Loucy (cell line): ENCODE measurements at regions not wholly inside any gene's neighbourhood (a gene's known extent, or its start where the extent isn't known, plus 50 kb on each side); places are given as distances from the start of the nearest gene placed in this dataset.

Experiments used
- H2AFZ ChIP-seq: fragments of 200-600 bp; sonication (generic); 2 replicates; pipeline ENCODE4 v1.6.0; 2016; ENCODE audit warnings: antibody characterized with exemption, mild to moderate bottlenecking, low read length, moderate library complexity
- H3F3A ChIP-seq: fragments of 200-600 bp; 2 replicates; pipeline ENCODE4 v1.6.0; 2016; ENCODE audit warnings: antibody characterized with exemption, low read depth, mild to moderate bottlenecking
- H3K27me3 ChIP-seq: fragments of 200-600 bp; sonication (generic); 2 replicates; pipeline ENCODE4 v1.6.1; 2014; ENCODE audit warnings: low read length, mild to moderate bottlenecking; ENCODE audit not compliant: insufficient read depth, poor library complexity, severe bottlenecking
- H3K36me3 ChIP-seq: fragments of 200-600 bp; sonication (generic); 2 replicates; pipeline ENCODE4 v1.6.1; 2016; ENCODE audit warnings: low read length; ENCODE audit not compliant: insufficient read depth
- H3K4me1 ChIP-seq: fragments of 200-600 bp; sonication (generic); 2 replicates; pipeline ENCODE4 v1.5.1; 2014; ENCODE audit warnings: low read length, mild to moderate bottlenecking; ENCODE audit not compliant: insufficient read depth, poor library complexity, severe bottlenecking
- H3K4me2 ChIP-seq: fragments of 200-600 bp; sonication (generic); 2 replicates; pipeline ENCODE4 v1.6.0; 2014; ENCODE audit warnings: antibody characterized with exemption, low read length, low read depth, mild to moderate bottlenecking; ENCODE audit not compliant: poor library complexity, severe bottlenecking
- H3K4me3 ChIP-seq: fragments of 200-600 bp; sonication (generic); 2 replicates; pipeline ENCODE4 v1.5.1; 2014; ENCODE audit warnings: low read length, mild to moderate bottlenecking, mixed read lengths; ENCODE audit not compliant: poor library complexity, severe bottlenecking
- H3K79me2 ChIP-seq: fragments of 200-600 bp; sonication (generic); 2 replicates; pipeline ENCODE4 v1.6.1; 2014; ENCODE audit warnings: low read length; ENCODE audit not compliant: insufficient read depth
- H3K9ac ChIP-seq: fragments of 200-600 bp; sonication (generic); 2 replicates; pipeline ENCODE4 v1.6.0; 2014; ENCODE audit warnings: mild to moderate bottlenecking, low read depth, low read length, moderate library complexity; ENCODE audit not compliant: poor library complexity, severe bottlenecking
- H3K9me2 ChIP-seq: fragments of 200-600 bp; sonication (generic); replicated peaks from 2 replicates; pipeline ENCODE4 v1.6.1; 2016; ENCODE audit warnings: low read depth, low read length, mixed read lengths
- H3K9me3 ChIP-seq: fragments of 200-600 bp; sonication (generic); 2 replicates; pipeline ENCODE4 v1.6.1; 2014; ENCODE audit warnings: mild to moderate bottlenecking, antibody characterized with exemption, low read length, low read depth; ENCODE audit not compliant: insufficient read depth
- H4K20me1 ChIP-seq: fragments of 200-600 bp; sonication (generic); 2 replicates; pipeline ENCODE4 v1.6.0; 2014; ENCODE audit warnings: antibody characterized with exemption, low read length, mild to moderate bottlenecking; ENCODE audit not compliant: insufficient read depth, poor library complexity, severe bottlenecking
- CTCF ChIP-seq: fragments of 200-600 bp; sonication (generic); conservative IDR thresholded peaks from 2 replicates; pipeline ENCODE4 v1.5.1; 2014; ENCODE audit warnings: mild to moderate bottlenecking, antibody characterized with exemption, low read length
- EZH2phosphoT487 ChIP-seq: fragments of 200-600 bp; IDR thresholded peaks from 2 replicates; pipeline ENCODE4 v1.6.1; 2018; ENCODE audit warnings: antibody characterized with exemption, mild to moderate bottlenecking, moderate library complexity, borderline replicate concordance

- Histone ChIP-seq H3K9me3 (no peaks in the 10 kb centered on the region), H3K9ac (no peak overlapping the region), H3K9me2 (no peaks in the 10 kb centered on the region), H3K4me1 (peaks cover 20% of the 10 kb centered on the region), H3K79me2 (no peaks in the 10 kb centered on the region), H3F3A (no peaks in the 10 kb centered on the region; the same call in 1 of the 2 replicates), H4K20me1 (no peaks in the 10 kb centered on the region), H2AFZ (no peak overlapping the region), H3K4me2 (no peak overlapping the region), H3K4me3 (no peak overlapping the region), H3K27me3 (no peaks in the 10 kb centered on the region), H3K36me3 (no peaks in the 10 kb centered on the region)
- TF ChIP-seq CTCF (no peak), EZH2phosphoT487 (no peak)
These were observed 164.6 kb upstream of the MEF2C start for GRCh38 chr5:89047571-89047970.

- H3K9me2 ChIP-seq, result no peaks in the 10 kb centered on the region
- H3K36me3 ChIP-seq, result no peaks in the 10 kb centered on the region
- H3K4me2 ChIP-seq, result no peak overlapping the region
- no peak overlapping the region for H3K9ac ChIP-seq
- H3K4me3 ChIP-seq, result no peak overlapping the region
- H4K20me1 ChIP-seq, result no peaks in the 10 kb centered on the region
- H3K27me3 ChIP-seq, result no peaks in the 10 kb centered on the region
- H2AFZ ChIP-seq, result no peak overlapping the region
- no peaks in the 10 kb centered on the region; the same call in 1 of the 2 replicates for H3F3A ChIP-seq
- TF ChIP-seq EZH2phosphoT487 (no peak), CTCF (no peak)
- H3K4me1 ChIP-seq, result peaks cover 36% of the 10 kb centered on the region
- no peaks in the 10 kb centered on the region for H3K9me3 ChIP-seq
- no peaks in the 10 kb centered on the region for H3K79me2 ChIP-seq
These were observed 162.2 kb upstream of the MEF2C start for GRCh38 chr5:89045216-89045615.

GRCh38 chr5:89044674-89045200 is 161.8 kb upstream of the MEF2C start:
- H3K4me1 ChIP-seq, result peaks cover 36% of the 10 kb centered on the region
- no peaks in the 10 kb centered on the region for H3K27me3 ChIP-seq
- H3K9me2 ChIP-seq, result no peaks in the 10 kb centered on the region
- no peak overlapping the region for H2AFZ ChIP-seq
- H3K79me2 ChIP-seq, result no peaks in the 10 kb centered on the region
- H3K9me3 ChIP-seq, result no peaks in the 10 kb centered on the region
- peak overlapping the region; percentile 61 for H3K4me2 ChIP-seq
- TF ChIP-seq EZH2phosphoT487, result no peak
- no peak for TF ChIP-seq CTCF
- no peaks in the 10 kb centered on the region; the same call in 1 of the 2 replicates for H3F3A ChIP-seq
- no peak overlapping the region for H3K9ac ChIP-seq
- H4K20me1 ChIP-seq, result no peaks in the 10 kb centered on the region
- no peak overlapping the region for H3K4me3 ChIP-seq
- H3K36me3 ChIP-seq, result no peaks in the 10 kb centered on the region
